HFFc6 (cell line): ENCODE measurements at regions not wholly inside any gene's neighbourhood (a gene's known extent, or its start where the extent isn't known, plus 50 kb on each side); places are given as distances from the start of the nearest gene placed in this dataset.

ENCODE experiments used
- DNase-seq: peaks from one replicate; pipeline ENCODE4 v3.0.0-alpha.2; 2018
- H3K27ac Mint-ChIP-seq: 2 replicates; pipeline ENCODE4 v1.8.0; 2020; ENCODE audit warnings: mild to moderate bottlenecking, mixed read lengths
- H3K27me3 Mint-ChIP-seq: 2 replicates; pipeline ENCODE4 v1.8.0; 2021; ENCODE audit warnings: mild to moderate bottlenecking, moderate library complexity, mixed read lengths; ENCODE audit not compliant: insufficient read depth
- H3K36me3 Mint-ChIP-seq: 2 replicates; pipeline ENCODE4 v1.8.0; 2021; ENCODE audit warnings: low read depth, mixed read lengths
- H3K4me1 Mint-ChIP-seq: 2 replicates; pipeline ENCODE4 v1.8.0; 2020; ENCODE audit warnings: low read depth, mixed read lengths
- H3K4me3 Mint-ChIP-seq: 2 replicates; pipeline ENCODE4 v1.8.0; 2020; ENCODE audit warnings: mild to moderate bottlenecking, moderate library complexity, mixed read lengths
- H3K9me3 Mint-ChIP-seq: 2 replicates; pipeline ENCODE4 v1.8.0; 2020; ENCODE audit warnings: mild to moderate bottlenecking, mixed read lengths
- CTCF ChIP-seq: fragments of 200-600 bp; sonication (generic); IDR thresholded peaks from 2 replicates; pipeline ENCODE4 v1.5.0; 2021; ENCODE audit warnings: antibody characterized with exemption, mild to moderate bottlenecking

- no peak overlapping the region for H3K4me3 Mint-ChIP-seq
- no peak for DNase-seq
- H3K27ac Mint-ChIP-seq: no peak overlapping the region
- no peak for TF ChIP-seq CTCF
- 0 out of 2 replicates have a peak, but pooled peaks cover 4% of the 10 kb centered on the region for H3K36me3 Mint-ChIP-seq
- H3K27me3 Mint-ChIP-seq: no peaks in the 10 kb centered on the region; the same call in 1 of the 2 replicates
- peaks cover 41% of the 10 kb centered on the region for H3K4me1 Mint-ChIP-seq
- peaks cover 3% of the 10 kb centered on the region; the same call in 1 of the 2 replicates for H3K9me3 Mint-ChIP-seq
Measured at GRCh38 chr9:116005205-116005604, 148.4 kb upstream of the PAPPA start.

GRCh38 chr9:116007824-116008223 is 145.8 kb upstream of the PAPPA start:
- Mint-ChIP-seq H3K27me3 (no peaks in the 10 kb centered on the region; the same call in 1 of the 2 replicates), H3K4me1 (peaks cover 27% of the 10 kb centered on the region), H3K4me3 (no peak overlapping the region), H3K9me3 (peaks cover 4% of the 10 kb centered on the region; the same call in 1 of the 2 replicates), H3K36me3 (no peaks in the 10 kb centered on the region), H3K27ac (no peak overlapping the region)
- DNase-seq: no peak
- TF ChIP-seq CTCF: no peak

GRCh38 chr9:116008278-116008677 is 145.3 kb upstream of the PAPPA start:
- DNase-seq: no peak
- Mint-ChIP-seq H3K27me3 (no peaks in the 10 kb centered on the region; the same call in 1 of the 2 replicates), H3K4me1 (peaks cover 26% of the 10 kb centered on the region), H3K27ac (no peak overlapping the region), H3K9me3 (peaks cover 4% of the 10 kb centered on the region; the same call in 1 of the 2 replicates), H3K36me3 (no peaks in the 10 kb centered on the region), H3K4me3 (no peak overlapping the region)
- no peak for TF ChIP-seq CTCF

- H3K4me3 Mint-ChIP-seq: no peak overlapping the region
- TF ChIP-seq CTCF: no peak
- no peak overlapping the region for H3K27ac Mint-ChIP-seq
- H3K27me3 Mint-ChIP-seq: no peaks in the 10 kb centered on the region; the same call in 1 of the 2 replicates
- no peaks in the 10 kb centered on the region for H3K36me3 Mint-ChIP-seq
- DNase-seq: no peak
- peaks cover 17% of the 10 kb centered on the region for H3K4me1 Mint-ChIP-seq
- peaks cover 4% of the 10 kb centered on the region; the same call in 1 of the 2 replicates for H3K9me3 Mint-ChIP-seq
Measured at GRCh38 chr9:116009420-116009819, 144.2 kb upstream of the PAPPA start.

- no peaks in the 10 kb centered on the region for H3K27me3 Mint-ChIP-seq
- H3K36me3 Mint-ChIP-seq: no peaks in the 10 kb centered on the region
- TF ChIP-seq CTCF: no peak
- no peak for DNase-seq
- peaks cover 8% of the 10 kb centered on the region for H3K4me1 Mint-ChIP-seq
- H3K27ac Mint-ChIP-seq: no peak overlapping the region
- no peak overlapping the region for H3K4me3 Mint-ChIP-seq
- H3K9me3 Mint-ChIP-seq: no peaks in the 10 kb centered on the region
Measured at GRCh38 chr9:116015855-116016254, 137.7 kb upstream of the PAPPA start.

GRCh38 chr9:116020146-116020545 is 133.4 kb upstream of the PAPPA start:
- H3K27me3 Mint-ChIP-seq: peaks cover 2% of the 10 kb centered on the region
- no peak for DNase-seq
- no peak overlapping the region for H3K4me3 Mint-ChIP-seq
- no peak for TF ChIP-seq CTCF
- peaks cover 13% of the 10 kb centered on the region for H3K4me1 Mint-ChIP-seq
- no peaks in the 10 kb centered on the region for H3K9me3 Mint-ChIP-seq
- H3K36me3 Mint-ChIP-seq: no peaks in the 10 kb centered on the region
- no peak overlapping the region for H3K27ac Mint-ChIP-seq
